Activated CD4-positive, CD25-positive, alpha-beta regulatory T cell (primary cell): ENCODE measurements at regions not wholly inside any gene's neighbourhood (a gene's known extent, or its start where the extent isn't known, plus 50 kb on each side); places are given as distances from the start of the nearest gene placed in this dataset.
"Not testable (repeated sequence)": the region's sequence is repeated elsewhere in the genome, so short reads cannot be mapped to it uniquely, and the experiment has no call there.

Experiments
- DNase-seq, 4 experiments: peaks; one replicate each; lab custom pipeline; 2025; lab: John Stamatoyannopoulos, UW

- no peak for DNase-seq
Observed at GRCh38 chr1:38179483-38179882, 132.9 kb upstream of the POU3F1 start.

- DNase-seq, result no peak
Observed at GRCh38 chr1:38178216-38178615, 131.6 kb upstream of the POU3F1 start.

- DNase-seq, result no peak
Observed at GRCh38 chr1:38175121-38175520, 128.5 kb upstream of the POU3F1 start.

GRCh38 chr1:38173848-38174247 is 127.3 kb upstream of the POU3F1 start:
- no peak for DNase-seq

- no peak for DNase-seq
Observed at GRCh38 chr1:38173157-38173831, 126.7 kb upstream of the POU3F1 start.

GRCh38 chr1:38169121-38169520 is 122.5 kb upstream of the POU3F1 start:
- DNase-seq, result no peak

GRCh38 chr1:38168365-38168764 is 121.8 kb upstream of the POU3F1 start:
- no peak for DNase-seq

GRCh38 chr1:38166461-38166860 is 119.9 kb upstream of the POU3F1 start:
- no peak for DNase-seq

GRCh38 chr1:38153778-38154470 is 107.3 kb upstream of the POU3F1 start:
- no peak for DNase-seq

- DNase-seq, result no peak
Observed at GRCh38 chr1:38153066-38153777, 106.6 kb upstream of the POU3F1 start.

GRCh38 chr1:38152351-38153065 is 105.9 kb upstream of the POU3F1 start:
- DNase-seq, result no peak

GRCh38 chr1:38151399-38151798 is 104.8 kb upstream of the POU3F1 start:
- DNase-seq, result no peak

- DNase-seq, result not testable (repeated sequence)
Observed at GRCh38 chr1:38146079-38146478, 99.5 kb upstream of the POU3F1 start.

- DNase-seq, result no peak
Observed at GRCh38 chr1:38142606-38143005, 96.0 kb upstream of the POU3F1 start.

- no peak for DNase-seq
Observed at GRCh38 chr1:38141483-38141882, 94.9 kb upstream of the POU3F1 start.

- no peak for DNase-seq
Observed at GRCh38 chr1:38139738-38140487, 93.3 kb upstream of the POU3F1 start.

GRCh38 chr1:38138498-38139233 is 92.1 kb upstream of the POU3F1 start:
- no peak for DNase-seq

- DNase-seq, result no peak
Observed at GRCh38 chr1:38137164-38137563, 90.6 kb upstream of the POU3F1 start.

- DNase-seq, result no peak
Observed at GRCh38 chr1:38135625-38136414, 89.2 kb upstream of the POU3F1 start.

GRCh38 chr1:38134294-38134755 is 87.7 kb upstream of the POU3F1 start:
- no peak for DNase-seq
